PC-9 (cell line): ENCODE measurements at regions not wholly inside any gene's neighbourhood (a gene's known extent, or its start where the extent isn't known, plus 50 kb on each side); places are given as distances from the start of the nearest gene placed in this dataset.

Experiments used
- EZH2 ChIP-seq: fragments of 200-600 bp; sonication (generic); IDR thresholded peaks from 2 replicates; pipeline ENCODE4 v1.8.0; 2017; ENCODE audit warnings: antibody characterized with exemption, low read depth
- TF ChIP-seq, protein P1 (sequence below): fragments of 200-600 bp; sonication (generic); conservative IDR thresholded peaks from 2 replicates; pipeline ENCODE4 v1.6.1; 2017; ENCODE audit warnings: mixed run types, antibody characterized with exemption, mild to moderate bottlenecking, moderate library complexity

DNA sequence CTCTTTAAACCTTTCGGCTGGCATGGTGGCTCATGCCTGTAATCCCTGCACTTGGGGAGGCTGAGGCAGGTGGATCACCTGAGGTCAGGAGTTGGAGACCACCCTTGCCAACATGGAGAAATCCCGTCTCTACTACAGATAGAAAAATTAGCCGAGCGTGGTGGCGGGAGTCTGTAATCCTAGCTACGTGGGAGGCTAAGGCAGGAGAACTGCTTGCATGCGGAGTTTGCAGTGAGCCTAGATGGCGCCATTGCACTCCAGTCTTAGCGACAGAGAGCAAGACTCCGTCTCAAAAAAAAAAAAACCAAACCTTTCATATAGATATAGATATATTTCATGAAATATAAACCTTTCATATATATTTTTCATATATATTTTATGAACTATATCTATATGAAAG is 864.7 kb downstream of the TRIB2 start:
- TF ChIP-seq, protein P1, sequence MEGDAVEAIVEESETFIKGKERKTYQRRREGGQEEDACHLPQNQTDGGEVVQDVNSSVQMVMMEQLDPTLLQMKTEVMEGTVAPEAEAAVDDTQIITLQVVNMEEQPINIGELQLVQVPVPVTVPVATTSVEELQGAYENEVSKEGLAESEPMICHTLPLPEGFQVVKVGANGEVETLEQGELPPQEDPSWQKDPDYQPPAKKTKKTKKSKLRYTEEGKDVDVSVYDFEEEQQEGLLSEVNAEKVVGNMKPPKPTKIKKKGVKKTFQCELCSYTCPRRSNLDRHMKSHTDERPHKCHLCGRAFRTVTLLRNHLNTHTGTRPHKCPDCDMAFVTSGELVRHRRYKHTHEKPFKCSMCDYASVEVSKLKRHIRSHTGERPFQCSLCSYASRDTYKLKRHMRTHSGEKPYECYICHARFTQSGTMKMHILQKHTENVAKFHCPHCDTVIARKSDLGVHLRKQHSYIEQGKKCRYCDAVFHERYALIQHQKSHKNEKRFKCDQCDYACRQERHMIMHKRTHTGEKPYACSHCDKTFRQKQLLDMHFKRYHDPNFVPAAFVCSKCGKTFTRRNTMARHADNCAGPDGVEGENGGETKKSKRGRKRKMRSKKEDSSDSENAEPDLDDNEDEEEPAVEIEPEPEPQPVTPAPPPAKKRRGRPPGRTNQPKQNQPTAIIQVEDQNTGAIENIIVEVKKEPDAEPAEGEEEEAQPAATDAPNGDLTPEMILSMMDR = no peak
- no peak for TF ChIP-seq EZH2
